ENCODE measurements at regions not wholly inside any gene's neighbourhood (a gene's known extent, or its start where the extent isn't known, plus 50 kb on each side); places are given as distances from the start of the nearest gene placed in this dataset.

- DNase-seq (ENCODE audit: low spot score), result no peak
These were observed 209.3 kb upstream of the SGK1 start for GRCh38 chr6:134527108-134527787.

GRCh38 chr6:134525190-134525868 is 207.4 kb upstream of the SGK1 start:
- DNase-seq (ENCODE audit: low spot score), result no peak

- DNase-seq (ENCODE audit: low spot score), result no peak
These were observed 206.2 kb upstream of the SGK1 start for GRCh38 chr6:134523903-134524650.

GRCh38 chr6:134523051-134523450 is 205.1 kb upstream of the SGK1 start:
- DNase-seq (ENCODE audit: low spot score), result no peak

- no peak for DNase-seq (ENCODE audit: low spot score)
These were observed 203.2 kb upstream of the SGK1 start for GRCh38 chr6:134521116-134521501.

DNA sequence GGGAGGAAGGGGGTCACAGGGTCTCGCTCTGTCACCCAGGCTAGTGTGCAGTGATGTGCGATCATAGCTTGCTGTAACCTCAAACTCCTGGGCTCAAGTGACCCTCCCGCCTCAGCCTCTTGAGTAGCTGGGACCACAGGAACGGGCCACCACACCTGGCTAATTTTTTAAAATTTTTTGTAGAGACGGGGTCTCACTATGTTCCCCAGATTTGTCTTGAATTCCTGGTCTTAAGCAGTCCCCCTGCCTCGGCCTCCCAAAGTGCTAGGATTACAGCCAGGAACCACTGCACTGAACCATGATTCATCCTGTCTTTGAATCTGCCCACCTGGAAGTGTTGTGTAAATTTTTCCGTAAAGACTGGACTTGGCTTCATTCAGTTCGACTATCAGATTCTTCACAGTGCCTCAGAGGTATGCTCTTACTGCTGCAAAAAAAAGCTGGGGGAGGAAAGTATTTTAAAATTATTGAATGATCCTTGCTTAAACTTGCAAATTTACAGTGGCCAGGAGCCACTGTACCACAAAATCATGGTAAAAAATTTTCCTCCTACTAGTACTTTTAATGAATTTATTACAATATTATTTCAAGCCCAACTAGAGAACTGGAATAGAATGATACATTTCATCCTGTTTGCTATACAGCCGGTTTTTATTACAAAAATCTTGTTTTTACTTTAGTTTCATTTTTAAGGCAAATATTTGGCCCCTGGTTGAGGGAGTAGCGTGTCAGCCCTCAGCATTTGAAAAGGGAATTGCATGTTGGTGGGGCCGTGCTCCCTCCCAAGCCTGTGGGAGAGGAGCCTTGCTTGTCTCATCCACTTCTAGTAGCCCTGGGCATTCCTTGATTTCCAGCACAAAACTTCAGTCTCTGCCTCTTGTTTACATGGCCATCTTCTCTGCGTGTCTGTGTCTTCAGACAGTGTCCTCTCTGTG is 202.5 kb upstream of the SGK1 start:
- DNase-seq (ENCODE audit: low spot score), result no peak

DNA sequence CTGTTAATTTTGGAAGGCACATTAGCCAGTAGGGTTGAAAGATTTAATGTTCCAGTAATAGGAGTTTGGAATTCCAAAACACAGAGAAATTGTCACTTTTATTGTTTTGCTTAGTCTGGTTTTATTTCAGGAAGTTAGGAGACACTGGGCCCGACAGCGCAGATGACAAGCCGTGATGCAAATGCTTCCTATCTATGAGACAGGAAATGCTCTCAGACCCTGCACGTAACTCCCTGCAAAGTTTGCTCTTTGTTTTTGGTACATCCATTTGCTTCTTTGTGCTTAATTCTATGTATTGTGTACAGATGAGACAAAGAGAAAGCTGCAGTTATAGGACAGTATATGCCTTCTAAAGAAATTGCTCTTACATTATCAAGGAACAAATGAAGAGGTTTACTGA is 201.6 kb upstream of the SGK1 start:
- peak; percentile 45 for DNase-seq (ENCODE audit: low spot score)

- DNase-seq (ENCODE audit: low spot score), result peak; percentile 31
These were observed 200.0 kb upstream of the SGK1 start for GRCh38 chr6:134517868-134518267.

DNA sequence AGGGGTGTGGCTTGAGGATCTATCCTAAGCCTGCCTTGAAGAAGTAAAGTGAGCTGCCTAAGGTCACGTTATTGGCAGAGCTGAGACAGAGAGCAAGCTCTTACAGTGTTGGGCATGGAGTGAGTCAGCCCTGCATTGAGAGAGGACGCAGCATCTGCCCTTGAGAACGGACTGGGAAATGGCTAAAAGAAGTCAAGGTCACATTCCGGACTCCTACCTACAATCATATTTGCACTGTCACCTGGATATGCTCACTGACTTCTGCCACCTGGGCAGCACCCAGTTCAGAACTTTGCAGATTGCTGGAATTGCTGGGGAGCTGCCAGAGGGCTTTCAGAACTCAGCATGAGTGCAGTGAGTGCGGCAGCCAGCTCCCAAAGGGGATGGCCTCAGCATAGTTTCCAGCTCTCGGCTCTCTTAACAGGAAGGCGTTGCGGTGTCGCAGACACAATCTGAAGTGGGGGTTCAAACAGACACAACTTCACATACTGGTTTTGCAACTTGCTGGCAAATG is 199.3 kb upstream of the SGK1 start:
- peak; percentile 92 for DNase-seq (ENCODE audit: low spot score)

DNA sequence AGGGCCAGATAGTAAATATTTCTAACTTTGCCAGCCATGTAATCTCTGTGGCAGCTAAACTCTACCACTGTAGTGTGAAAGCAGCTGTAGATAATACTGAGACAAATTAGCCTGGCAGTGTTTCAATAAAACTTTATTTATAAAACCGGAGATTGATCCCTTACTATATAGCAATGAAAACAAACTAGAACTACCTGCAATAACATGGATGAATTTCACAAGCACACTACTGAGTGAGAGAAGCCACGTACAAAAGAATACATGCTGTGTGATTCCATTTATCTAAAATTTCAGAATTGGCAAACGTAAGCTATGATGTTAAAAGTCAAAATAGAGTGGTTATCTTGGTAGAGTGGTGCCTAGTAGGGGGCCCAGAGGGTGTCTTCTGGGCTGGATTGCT is 198.7 kb upstream of the SGK1 start:
- no peak for DNase-seq (ENCODE audit: low spot score)

DNA sequence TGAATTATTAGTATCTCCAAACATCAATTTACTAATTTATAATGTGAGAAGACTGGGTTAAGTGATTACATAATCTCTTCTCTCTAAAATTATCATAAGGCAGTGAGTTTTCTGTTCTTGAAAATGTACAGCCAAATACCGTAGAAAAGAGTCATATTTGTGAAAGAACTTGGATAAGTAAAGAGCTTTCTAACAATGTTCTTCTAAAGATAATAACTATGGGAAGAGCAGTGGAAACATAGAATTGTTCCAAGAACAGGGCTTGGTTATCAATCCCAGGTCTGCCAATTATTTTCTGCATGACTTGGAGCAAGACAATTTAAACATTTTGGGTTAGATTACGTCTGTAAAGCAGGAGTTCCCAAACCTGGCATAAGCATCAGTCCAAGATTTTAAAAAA is 198.1 kb upstream of the SGK1 start:
- DNase-seq (ENCODE audit: low spot score), result no peak

- no peak for DNase-seq (ENCODE audit: low spot score)
These were observed 195.1 kb upstream of the SGK1 start for GRCh38 chr6:134512981-134513391.

DNA sequence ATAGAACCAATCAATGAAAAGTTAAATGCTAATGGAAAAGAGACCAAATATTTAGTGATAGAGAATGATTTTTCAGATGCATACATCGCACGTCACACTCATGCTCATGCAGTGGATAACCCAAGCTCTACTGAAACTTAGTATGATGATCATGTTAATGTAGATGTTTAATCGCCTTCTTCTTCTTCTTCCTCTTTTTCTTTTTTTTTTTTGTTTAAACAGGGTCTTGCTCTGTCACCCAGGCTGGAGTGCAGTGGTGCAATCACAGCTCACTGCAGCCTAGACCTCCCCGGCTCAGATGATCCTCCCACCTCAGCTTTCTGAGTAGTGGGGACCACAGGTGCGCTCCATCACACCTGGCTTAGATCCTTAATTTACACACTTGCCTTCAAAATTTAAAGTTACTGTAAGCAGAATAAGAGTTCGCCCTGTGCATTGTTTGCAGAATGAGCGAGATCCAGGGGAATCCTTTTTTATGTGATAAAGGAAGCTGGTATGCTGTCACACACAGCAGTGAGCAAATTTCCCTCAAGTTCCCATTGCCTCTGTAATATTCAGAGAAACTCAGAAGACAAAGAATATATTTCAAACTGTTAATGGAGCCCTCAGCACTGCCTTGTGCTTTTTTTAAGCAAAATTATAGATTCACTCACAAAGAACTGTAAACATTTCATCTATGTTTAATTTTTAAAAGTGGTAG is 194.2 kb upstream of the SGK1 start:
- no peak for DNase-seq (ENCODE audit: low spot score)

- peak; percentile 24 for DNase-seq (ENCODE audit: low spot score)
These were observed 193.0 kb upstream of the SGK1 start for GRCh38 chr6:134510920-134511319.

- DNase-seq (ENCODE audit: low spot score), result no peak
These were observed 192.2 kb upstream of the SGK1 start for GRCh38 chr6:134510142-134510541.

GRCh38 chr6:134508862-134509498 is 191.1 kb upstream of the SGK1 start:
- no peak for DNase-seq (ENCODE audit: low spot score)

DNA sequence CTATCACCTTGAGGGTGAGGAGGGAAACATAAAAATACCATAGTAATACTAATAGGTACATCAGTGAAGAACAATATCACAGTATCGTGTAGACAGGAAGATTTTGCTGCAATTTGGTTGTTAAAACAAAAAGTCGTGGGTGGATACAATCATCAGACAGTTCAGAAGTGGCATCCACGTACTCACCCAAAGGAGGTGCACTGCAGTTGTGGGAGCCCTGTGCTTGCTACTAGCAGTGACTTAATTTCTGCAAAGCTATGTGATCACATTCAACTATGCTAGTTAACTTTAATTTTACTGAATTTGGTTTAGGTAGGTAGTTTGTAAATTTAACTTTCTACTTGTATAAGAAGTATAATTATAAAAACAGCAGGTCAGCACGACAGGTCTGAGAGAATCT is 188.2 kb upstream of the SGK1 start:
- DNase-seq (ENCODE audit: low spot score), result no peak

- DNase-seq (ENCODE audit: low spot score), result no peak
These were observed 185.8 kb upstream of the SGK1 start for GRCh38 chr6:134503585-134504281.

- DNase-seq (ENCODE audit: low spot score), result no peak
These were observed 185.0 kb upstream of the SGK1 start for GRCh38 chr6:134502614-134503549.
